ENCODE measurements at regions not wholly inside any gene's neighbourhood (a gene's known extent, or its start where the extent isn't known, plus 50 kb on each side); places are given as distances from the start of the nearest gene placed in this dataset.

DNA sequence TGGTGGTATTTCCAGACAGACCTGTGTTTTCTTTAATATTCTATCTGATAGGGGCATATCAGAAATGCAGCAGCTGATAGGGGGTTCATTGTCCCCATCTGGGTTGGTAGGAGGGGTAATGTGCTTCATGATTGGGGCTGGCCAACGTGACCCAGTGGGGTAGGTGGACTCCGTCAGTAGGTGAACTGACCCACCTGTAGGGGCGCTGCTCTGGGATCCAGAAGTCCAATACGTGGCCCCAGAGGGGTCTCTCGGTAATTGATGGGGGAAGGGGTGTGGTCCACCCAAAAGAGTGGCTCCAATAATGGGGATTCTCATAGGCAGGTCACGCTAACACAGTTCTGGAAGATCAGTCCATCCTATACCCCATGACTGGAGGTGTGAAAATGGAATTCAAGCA is 112.0 kb downstream of the PRLHR start:
- no peak overlapping the region for H3K27ac ChIP-seq (ENCODE audit: low read depth, low read length)
- H3F3A ChIP-seq (ENCODE audit: insufficient read depth): no peaks in the 10 kb centered on the region
- H4K20me1 ChIP-seq (ENCODE audit: low read depth, low read length): no peaks in the 10 kb centered on the region
- no peaks in the 10 kb centered on the region for H3K9me2 ChIP-seq (replicated peaks; ENCODE audit: insufficient read depth, low read length)
- no peak overlapping the region for H3K4me2 ChIP-seq (ENCODE audit: low read depth, low read length, poor library complexity, severe bottlenecking)
- H3K79me2 ChIP-seq (ENCODE audit: insufficient read depth, low read length): no peaks in the 10 kb centered on the region
- TF ChIP-seq CTCF (IDR thresholded peaks at IDR 0.05; ENCODE audit: insufficient read depth, low read length, poor library complexity, severe bottlenecking): no peak
- TF ChIP-seq EZH2phosphoT487 (conservative IDR thresholded peaks at IDR 0.05; ENCODE audit: low read length): no peak
- no peaks in the 10 kb centered on the region for H3K36me3 ChIP-seq (ENCODE audit: low read length)
- no peaks in the 10 kb centered on the region for H3K9me3 ChIP-seq (ENCODE audit: insufficient read depth, low read length)
- no peak overlapping the region for H3K4me3 ChIP-seq (ENCODE audit: insufficient read depth, low read length, poor library complexity, severe bottlenecking)
- no peaks in the 10 kb centered on the region for H3K27me3 ChIP-seq (ENCODE audit: low read length)
- no peak overlapping the region for H2AFZ ChIP-seq (ENCODE audit: low read depth, low read length, severe bottlenecking)
- H3K9ac ChIP-seq (ENCODE audit: low read length): no peak overlapping the region

GRCh38 chr10:118482393-118483331 is 112.8 kb downstream of the PRLHR start:
- TF ChIP-seq CTCF (IDR thresholded peaks at IDR 0.05; ENCODE audit: insufficient read depth, low read length, poor library complexity, severe bottlenecking): no peak
- no peak for TF ChIP-seq EZH2phosphoT487 (conservative IDR thresholded peaks at IDR 0.05; ENCODE audit: low read length)
- H3K27me3 ChIP-seq (ENCODE audit: low read length): no peaks in the 10 kb centered on the region
- no peaks in the 10 kb centered on the region for H3K79me2 ChIP-seq (ENCODE audit: insufficient read depth, low read length)
- H3K27ac ChIP-seq (ENCODE audit: low read depth, low read length): no peak overlapping the region
- H2AFZ ChIP-seq (ENCODE audit: low read depth, low read length, severe bottlenecking): no peak overlapping the region
- H3F3A ChIP-seq (ENCODE audit: insufficient read depth): no peaks in the 10 kb centered on the region
- H4K20me1 ChIP-seq (ENCODE audit: low read depth, low read length): no peaks in the 10 kb centered on the region
- H3K9me3 ChIP-seq (ENCODE audit: insufficient read depth, low read length): no peaks in the 10 kb centered on the region
- no peak overlapping the region for H3K9ac ChIP-seq (ENCODE audit: low read length)
- H3K4me3 ChIP-seq (ENCODE audit: insufficient read depth, low read length, poor library complexity, severe bottlenecking): no peak overlapping the region
- H3K4me2 ChIP-seq (ENCODE audit: low read depth, low read length, poor library complexity, severe bottlenecking): no peak overlapping the region
- H3K36me3 ChIP-seq (ENCODE audit: low read length): no peaks in the 10 kb centered on the region
- no peaks in the 10 kb centered on the region for H3K9me2 ChIP-seq (replicated peaks; ENCODE audit: insufficient read depth, low read length)

DNA sequence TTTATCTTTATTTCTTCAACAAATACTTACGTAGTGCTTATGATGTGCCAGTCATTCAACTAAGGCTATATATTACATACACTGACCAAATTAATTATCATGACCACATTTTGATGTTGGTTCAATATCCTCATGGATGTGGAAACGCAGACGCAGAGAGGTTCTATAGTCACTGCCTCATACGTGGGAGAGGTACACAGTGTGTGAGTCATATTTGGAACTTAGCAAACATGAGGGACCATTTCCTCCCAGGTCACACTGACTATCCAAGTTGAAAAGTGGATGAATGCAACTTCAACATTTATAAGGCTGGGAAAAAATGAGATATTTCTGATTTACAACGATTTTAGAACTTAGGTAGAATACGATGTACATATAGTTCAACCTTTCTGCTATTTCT is 113.6 kb downstream of the PRLHR start:
- H3K36me3 ChIP-seq (ENCODE audit: low read length): no peaks in the 10 kb centered on the region
- no peak overlapping the region for H3K4me2 ChIP-seq (ENCODE audit: low read depth, low read length, poor library complexity, severe bottlenecking)
- no peaks in the 10 kb centered on the region for H4K20me1 ChIP-seq (ENCODE audit: low read depth, low read length)
- no peak for TF ChIP-seq EZH2phosphoT487 (conservative IDR thresholded peaks at IDR 0.05; ENCODE audit: low read length)
- H3K79me2 ChIP-seq (ENCODE audit: insufficient read depth, low read length): no peaks in the 10 kb centered on the region
- H3K9me2 ChIP-seq (replicated peaks; ENCODE audit: insufficient read depth, low read length): no peaks in the 10 kb centered on the region
- H3K4me3 ChIP-seq (ENCODE audit: insufficient read depth, low read length, poor library complexity, severe bottlenecking): no peak overlapping the region
- H3F3A ChIP-seq (ENCODE audit: insufficient read depth): no peaks in the 10 kb centered on the region
- no peak overlapping the region for H3K9ac ChIP-seq (ENCODE audit: low read length)
- H3K27me3 ChIP-seq (ENCODE audit: low read length): no peaks in the 10 kb centered on the region
- no peak overlapping the region for H3K27ac ChIP-seq (ENCODE audit: low read depth, low read length)
- H2AFZ ChIP-seq (ENCODE audit: low read depth, low read length, severe bottlenecking): no peak overlapping the region
- H3K9me3 ChIP-seq (ENCODE audit: insufficient read depth, low read length): no peaks in the 10 kb centered on the region

DNA sequence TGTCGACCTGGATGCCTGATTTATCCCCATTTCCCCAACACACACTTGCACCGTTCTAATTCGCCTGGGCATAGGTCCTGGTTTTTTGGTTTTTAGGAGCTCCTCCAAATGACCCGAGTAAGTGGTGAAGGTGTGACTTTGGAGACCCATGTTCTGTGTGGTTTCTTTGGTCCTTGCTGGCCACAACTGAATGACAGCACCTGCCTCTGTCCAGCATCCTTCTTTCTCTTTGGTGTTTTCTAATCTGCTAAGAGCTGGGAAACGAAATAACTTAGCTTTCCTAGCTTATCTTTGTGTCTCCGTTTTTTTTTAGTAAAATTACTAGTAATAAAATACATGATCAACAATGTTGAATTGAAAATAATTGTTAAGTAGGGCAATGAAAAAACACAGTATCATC is 120.2 kb downstream of the PRLHR start:
- Histone ChIP-seq H3F3A (ENCODE audit: insufficient read depth) (no peaks in the 10 kb centered on the region), H3K9me2 (replicated peaks; ENCODE audit: insufficient read depth, low read length) (no peaks in the 10 kb centered on the region), H3K36me3 (ENCODE audit: low read length) (no peaks in the 10 kb centered on the region), H3K79me2 (ENCODE audit: insufficient read depth, low read length) (no peaks in the 10 kb centered on the region), H3K27me3 (ENCODE audit: low read length) (no peaks in the 10 kb centered on the region), H2AFZ (ENCODE audit: low read depth, low read length, severe bottlenecking) (no peak overlapping the region), H3K27ac (ENCODE audit: low read depth, low read length) (no peak overlapping the region), H4K20me1 (ENCODE audit: low read depth, low read length) (no peaks in the 10 kb centered on the region), H3K9me3 (ENCODE audit: insufficient read depth, low read length) (no peaks in the 10 kb centered on the region), H3K4me2 (ENCODE audit: low read depth, low read length, poor library complexity, severe bottlenecking) (no peak overlapping the region), H3K9ac (ENCODE audit: low read length) (no peak overlapping the region), H3K4me3 (ENCODE audit: insufficient read depth, low read length, poor library complexity, severe bottlenecking) (no peak overlapping the region)
- TF ChIP-seq CTCF (IDR thresholded peaks at IDR 0.05; ENCODE audit: insufficient read depth, low read length, poor library complexity, severe bottlenecking) (no peak), EZH2phosphoT487 (conservative IDR thresholded peaks at IDR 0.05; ENCODE audit: low read length) (no peak)
